ENCODE measurements at regions not wholly inside any gene's neighbourhood (a gene's known extent, or its start where the extent isn't known, plus 50 kb on each side); places are given as distances from the start of the nearest gene placed in this dataset.

GRCh38 chr2:48114256-48114655 is 200.2 kb upstream of the FOXN2 start:
- in situ Hi-C loops (cut with HindIII; ENCODE audit: low sequenced_read_pairs) = no loop called here
- DNase-seq (ENCODE audit: low read depth) = no peak
- H3K4me3 ChIP-seq (ENCODE audit: low read depth, low read length) = no peak overlapping the region
- no peak for TF ChIP-seq CTCF (IDR thresholded peaks at IDR 0.05; ENCODE audit: low read depth, low read length, missing control alignments)

- TF ChIP-seq CTCF (IDR thresholded peaks at IDR 0.05; ENCODE audit: low read depth, low read length, missing control alignments) = no peak
- no peak overlapping the region for H3K4me3 ChIP-seq (ENCODE audit: low read depth, low read length)
- DNase-seq (ENCODE audit: low read depth) = no peak
- in situ Hi-C loops (cut with HindIII; ENCODE audit: low sequenced_read_pairs) = no loop called here
Observed at GRCh38 chr2:48116497-48116896, 198.0 kb upstream of the FOXN2 start.

- in situ Hi-C loops (cut with HindIII; ENCODE audit: low sequenced_read_pairs) = no loop called here
- H3K4me3 ChIP-seq (ENCODE audit: low read depth, low read length) = no peak overlapping the region
- DNase-seq (ENCODE audit: low read depth) = no peak
- no peak for TF ChIP-seq CTCF (IDR thresholded peaks at IDR 0.05; ENCODE audit: low read depth, low read length, missing control alignments)
Observed at GRCh38 chr2:48118895-48119294, 195.6 kb upstream of the FOXN2 start.

- no peak overlapping the region for H3K4me3 ChIP-seq (ENCODE audit: low read depth, low read length)
- in situ Hi-C loops (cut with HindIII; ENCODE audit: low sequenced_read_pairs) = no loop called here
- no peak for TF ChIP-seq CTCF (IDR thresholded peaks at IDR 0.05; ENCODE audit: low read depth, low read length, missing control alignments)
- no peak for DNase-seq (ENCODE audit: low read depth)
Observed at GRCh38 chr2:48120112-48120511, 194.4 kb upstream of the FOXN2 start.

- no peak overlapping the region for H3K4me3 ChIP-seq (ENCODE audit: low read depth, low read length)
- no peak for DNase-seq (ENCODE audit: low read depth)
- TF ChIP-seq CTCF (IDR thresholded peaks at IDR 0.05; ENCODE audit: low read depth, low read length, missing control alignments) = no peak
- in situ Hi-C loops (cut with HindIII; ENCODE audit: low sequenced_read_pairs) = no loop called here
Observed at GRCh38 chr2:48120759-48121242, 193.7 kb upstream of the FOXN2 start.

- in situ Hi-C loops (cut with HindIII; ENCODE audit: low sequenced_read_pairs) = no loop called here
- no peak for DNase-seq (ENCODE audit: low read depth)
- H3K4me3 ChIP-seq (ENCODE audit: low read depth, low read length) = no peak overlapping the region
- no peak for TF ChIP-seq CTCF (IDR thresholded peaks at IDR 0.05; ENCODE audit: low read depth, low read length, missing control alignments)
Observed at GRCh38 chr2:48122166-48122565, 192.3 kb upstream of the FOXN2 start.

- in situ Hi-C loops (cut with HindIII; ENCODE audit: low sequenced_read_pairs) = no loop called here
- DNase-seq (ENCODE audit: low read depth) = no peak
- H3K4me3 ChIP-seq (ENCODE audit: low read depth, low read length) = no peak overlapping the region
- TF ChIP-seq CTCF (IDR thresholded peaks at IDR 0.05; ENCODE audit: low read depth, low read length, missing control alignments) = no peak
Observed at GRCh38 chr2:48124592-48124991, 189.9 kb upstream of the FOXN2 start.
